ENCODE measurements at regions not wholly inside any gene's neighbourhood (a gene's known extent, or its start where the extent isn't known, plus 50 kb on each side); places are given as distances from the start of the nearest gene placed in this dataset.

GRCh38 chr6:115610696-115611095 is 450.0 kb downstream of the FRK start:
- no peak for TF ChIP-seq POLR2A (IDR thresholded peaks at IDR 0.05)
- TF ChIP-seq, protein P1, sequence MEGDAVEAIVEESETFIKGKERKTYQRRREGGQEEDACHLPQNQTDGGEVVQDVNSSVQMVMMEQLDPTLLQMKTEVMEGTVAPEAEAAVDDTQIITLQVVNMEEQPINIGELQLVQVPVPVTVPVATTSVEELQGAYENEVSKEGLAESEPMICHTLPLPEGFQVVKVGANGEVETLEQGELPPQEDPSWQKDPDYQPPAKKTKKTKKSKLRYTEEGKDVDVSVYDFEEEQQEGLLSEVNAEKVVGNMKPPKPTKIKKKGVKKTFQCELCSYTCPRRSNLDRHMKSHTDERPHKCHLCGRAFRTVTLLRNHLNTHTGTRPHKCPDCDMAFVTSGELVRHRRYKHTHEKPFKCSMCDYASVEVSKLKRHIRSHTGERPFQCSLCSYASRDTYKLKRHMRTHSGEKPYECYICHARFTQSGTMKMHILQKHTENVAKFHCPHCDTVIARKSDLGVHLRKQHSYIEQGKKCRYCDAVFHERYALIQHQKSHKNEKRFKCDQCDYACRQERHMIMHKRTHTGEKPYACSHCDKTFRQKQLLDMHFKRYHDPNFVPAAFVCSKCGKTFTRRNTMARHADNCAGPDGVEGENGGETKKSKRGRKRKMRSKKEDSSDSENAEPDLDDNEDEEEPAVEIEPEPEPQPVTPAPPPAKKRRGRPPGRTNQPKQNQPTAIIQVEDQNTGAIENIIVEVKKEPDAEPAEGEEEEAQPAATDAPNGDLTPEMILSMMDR (IDR thresholded peaks at IDR 0.05), result no peak
- TF ChIP-seq POLR2AphosphoS5 (IDR thresholded peaks at IDR 0.05), result no peak
- no peak for TF ChIP-seq EP300 (IDR thresholded peaks at IDR 0.05)
